ENCODE measurements at regions not wholly inside any gene's neighbourhood (a gene's known extent, or its start where the extent isn't known, plus 50 kb on each side); places are given as distances from the start of the nearest gene placed in this dataset.

GRCh38 chr1:239858057-239858456 lies 233.6 kb upstream of the FMN2 start:
- TF ChIP-seq CTCF (conservative IDR thresholded peaks at IDR 0.05; ENCODE audit: low read depth, low read length) (no peak), EZH2 (IDR thresholded peaks at IDR 0.05; ENCODE audit: borderline replicate concordance, low read depth, low read length, poor library complexity, severe bottlenecking) (no peak)
